Anterior cingulate cortex (tissue), 58 donors: ENCODE measurements at regions not wholly inside any gene's neighbourhood (a gene's known extent, or its start where the extent isn't known, plus 50 kb on each side); places are given as distances from the start of the nearest gene placed in this dataset.

ENCODE experiments used
- DNase-seq, 58 donors: peaks; one replicate each; lab custom pipeline; 2025; lab: John Stamatoyannopoulos, UW

GRCh38 chrX:6793000-6793399, 258.1 kb upstream of the VCX3A start:
- no peak for DNase-seq

GRCh38 chrX:6783912-6784311, 249.0 kb upstream of the VCX3A start:
- DNase-seq: no peak

GRCh38 chrX:6782831-6783230, 247.9 kb upstream of the VCX3A start:
- no peak for DNase-seq

- DNase-seq: peak in 57 of 58 donors; percentile 0 to 84 (median 40)
Observed at GRCh38 chrX:6778544-6779503, 243.9 kb upstream of the VCX3A start.

- DNase-seq: no peak
Observed at GRCh38 chrX:6777238-6778002, 242.5 kb upstream of the VCX3A start.

GRCh38 chrX:6770936-6771335, 236.0 kb upstream of the VCX3A start:
- DNase-seq: no peak

- no peak for DNase-seq
Observed at GRCh38 chrX:6768881-6769280, 234.0 kb upstream of the VCX3A start.

GRCh38 chrX:6761251-6761650, 226.3 kb upstream of the VCX3A start:
- no peak for DNase-seq

GRCh38 chrX:6759655-6760375, 224.9 kb upstream of the VCX3A start:
- no peak for DNase-seq

- no peak for DNase-seq
Observed at GRCh38 chrX:6758234-6758633, 223.3 kb upstream of the VCX3A start.

GRCh38 chrX:6757631-6758030, 222.7 kb upstream of the VCX3A start:
- DNase-seq: no peak

GRCh38 chrX:6748595-6748994, 213.7 kb upstream of the VCX3A start:
- no peak for DNase-seq

GRCh38 chrX:6738518-6739470, 203.9 kb upstream of the VCX3A start:
- DNase-seq: no peak

GRCh38 chrX:6734844-6735634, 200.1 kb upstream of the VCX3A start:
- DNase-seq: no peak

GRCh38 chrX:6732101-6732500, 197.2 kb upstream of the VCX3A start:
- no peak for DNase-seq

GRCh38 chrX:6729626-6730025, 194.7 kb upstream of the VCX3A start:
- DNase-seq: no peak

- no peak for DNase-seq
Observed at GRCh38 chrX:6718766-6719165, 183.8 kb upstream of the VCX3A start.

- no peak for DNase-seq
Observed at GRCh38 chrX:6708676-6709380, 173.9 kb upstream of the VCX3A start.
